Activated naive CD4-positive, alpha-beta T cell treated with anti-CD3 and anti-CD28 coated beads, Interleukin-2, amount 50 U/mL, for 72 hours (primary cell): ENCODE measurements at regions not wholly inside any gene's neighbourhood (a gene's known extent, or its start where the extent isn't known, plus 50 kb on each side); places are given as distances from the start of the nearest gene placed in this dataset.
"Not testable (repeated sequence)": the region's sequence is repeated elsewhere in the genome, so short reads cannot be mapped to it uniquely, and the experiment has no call there.

Experiments
- ATAC-seq, 2 donors: fragments of 150-1000 bp; cut with Tn5 transposase; 2 replicates each; pipeline ENCODE4 v1.10.0; 2021; ENCODE audit warnings: mild to moderate bottlenecking in 2 of 2, moderate library complexity in 2 of 2
- DNase-seq, 2 donors: peaks; one replicate each; pipeline ENCODE4 v3.0.0; 2021 to 2022; ENCODE audit warnings: low spot score in 2 of 2
- H3K27ac Mint-ChIP-seq, 2 donors: one replicate each; pipeline ENCODE4 v1.8.0; 2022; ENCODE audit warnings: mild to moderate bottlenecking in 2 of 2, mixed read lengths in 2 of 2
- H3K36me3 Mint-ChIP-seq, 2 donors: one replicate each; pipeline ENCODE4 v1.8.0; 2022; ENCODE audit warnings: mixed read lengths in 2 of 2
- H3K9me3 Mint-ChIP-seq, 2 donors: one replicate each; pipeline ENCODE4 v1.8.0; 2022; ENCODE audit warnings: mixed read lengths in 2 of 2

DNA sequence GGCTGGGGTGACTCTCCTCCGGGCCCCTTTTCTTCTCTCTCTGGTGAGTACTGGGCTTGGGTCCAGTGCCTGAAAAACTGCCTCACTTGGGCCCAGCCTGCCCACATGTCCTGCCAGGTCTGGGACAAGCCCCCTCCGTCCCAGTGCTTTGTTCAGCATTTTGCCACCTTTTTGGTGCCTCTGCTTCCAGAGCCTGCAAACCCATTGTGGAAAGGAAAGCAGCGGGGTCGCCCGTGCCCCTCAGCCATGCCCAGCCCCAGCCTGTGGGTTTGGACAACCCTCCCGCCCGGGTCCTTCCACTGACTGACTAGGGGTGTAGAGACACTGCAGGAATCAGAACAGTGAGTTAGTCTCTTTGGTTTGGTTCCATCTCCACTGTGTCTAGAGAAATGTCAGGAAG, 140.7 kb upstream of the ALKAL2 start:
- H3K36me3 Mint-ChIP-seq: peaks cover 0 to 16% of the 10 kb centered on the region in 2 donors
- ATAC-seq (no peak), DNase-seq (no peak)
- H3K27ac Mint-ChIP-seq: no peak overlapping the region
- no peaks in the 10 kb centered on the region for H3K9me3 Mint-ChIP-seq

- not testable (repeated sequence) for H3K27ac Mint-ChIP-seq, DNase-seq, ATAC-seq, H3K9me3 Mint-ChIP-seq
- peaks cover 0 to 16% of the 10 kb centered on the region in 2 donors for H3K36me3 Mint-ChIP-seq
Observed at GRCh38 chr2:426696-427095, 138.8 kb upstream of the ALKAL2 start.

GRCh38 chr2:425947-426346, 138.1 kb upstream of the ALKAL2 start:
- Mint-ChIP-seq H3K9me3 (no peaks in the 10 kb centered on the region), H3K27ac (no peak overlapping the region)
- ATAC-seq: no peak

GRCh38 chr2:425243-425642, 137.4 kb upstream of the ALKAL2 start:
- H3K27ac Mint-ChIP-seq: no peak overlapping the region
- no peak for ATAC-seq
- DNase-seq: no peak
- H3K9me3 Mint-ChIP-seq: no peaks in the 10 kb centered on the region
- H3K36me3 Mint-ChIP-seq: peaks cover 0 to 13% of the 10 kb centered on the region in 2 donors

More at GRCh38 chr2:425947-426346, 138.1 kb upstream of the ALKAL2 start:
- DNase-seq: no peak
- peaks cover 0 to 16% of the 10 kb centered on the region in 2 donors for H3K36me3 Mint-ChIP-seq

DNA sequence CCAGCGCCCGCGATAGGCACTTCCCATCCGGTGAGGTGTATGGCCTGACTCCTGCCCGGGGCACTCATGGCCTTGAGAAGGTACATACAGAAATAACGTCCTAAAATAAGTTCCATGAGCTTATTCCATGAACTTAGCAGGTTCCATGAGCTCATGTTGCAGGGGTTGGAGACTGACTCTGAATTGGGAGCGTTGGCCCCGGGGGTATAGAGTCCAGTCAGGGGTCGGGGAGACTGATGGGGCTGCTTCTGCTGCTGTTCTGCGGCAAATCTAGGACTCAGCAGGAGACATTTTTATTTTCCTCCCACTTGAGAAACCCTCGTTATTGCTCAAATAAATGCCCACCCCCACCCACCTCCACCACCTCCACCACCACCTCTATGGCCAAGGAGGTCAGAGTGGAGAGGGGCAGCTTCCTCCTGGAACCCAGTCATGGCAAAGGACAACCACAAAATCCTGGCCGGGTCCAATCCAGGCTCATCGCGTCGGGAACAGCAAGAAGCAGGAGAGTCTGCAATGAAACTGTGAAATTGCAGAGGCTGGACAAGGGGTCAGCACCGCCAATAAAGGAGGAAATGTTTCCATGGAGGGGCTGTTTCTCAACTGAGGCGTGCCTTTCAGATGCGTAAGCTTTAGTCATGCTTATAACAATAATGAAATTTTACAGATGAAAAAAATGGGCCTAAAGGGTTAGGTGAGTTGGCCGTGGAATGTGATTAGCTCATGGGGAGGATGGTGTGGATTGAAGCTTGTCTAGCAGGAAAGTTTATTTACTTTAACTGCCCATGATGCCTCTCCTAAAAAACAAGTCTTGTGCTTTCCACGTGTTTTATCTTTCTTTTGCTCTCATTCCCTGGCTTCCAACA, 136.6 kb upstream of the ALKAL2 start:
- Mint-ChIP-seq H3K27ac (no peak overlapping the region), H3K9me3 (no peaks in the 10 kb centered on the region), H3K36me3 (peaks cover 0 to 6% of the 10 kb centered on the region in 2 donors)
- DNase-seq: no peak
- ATAC-seq: no peak

- Mint-ChIP-seq H3K9me3 (no peaks in the 10 kb centered on the region), H3K36me3 (no peaks in the 10 kb centered on the region), H3K27ac (peak overlapping the region in 1 of 2 donors; percentile 6)
- ATAC-seq: no peak
- no peak for DNase-seq
Observed at GRCh38 chr2:423479-423878, 135.6 kb upstream of the ALKAL2 start.

GRCh38 chr2:422676-423435, 135.0 kb upstream of the ALKAL2 start:
- Mint-ChIP-seq H3K36me3 (no peaks in the 10 kb centered on the region), H3K9me3 (no peaks in the 10 kb centered on the region), H3K27ac (no peak overlapping the region)
- no peak for DNase-seq
- no peak for ATAC-seq

DNA sequence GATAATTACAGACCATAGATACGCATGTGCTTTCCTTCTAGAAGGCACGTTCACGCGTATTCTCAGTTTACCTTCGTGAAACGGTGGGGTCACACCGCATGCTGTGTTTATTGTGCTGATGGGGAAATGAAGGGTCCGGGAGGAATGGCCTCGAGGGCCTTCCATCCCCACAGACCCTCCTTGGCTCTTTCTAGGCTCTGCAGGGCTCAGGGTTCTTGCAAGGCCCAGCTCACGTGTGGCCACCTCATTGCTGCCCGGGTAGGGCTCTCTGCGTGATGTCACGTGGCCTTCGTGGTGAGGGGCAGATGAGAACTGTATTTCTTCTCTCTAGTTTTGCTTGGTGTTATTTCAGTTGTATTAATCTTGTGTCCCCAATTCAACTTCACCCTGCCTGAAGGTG, 133.5 kb upstream of the ALKAL2 start:
- Mint-ChIP-seq H3K27ac (no peak overlapping the region), H3K36me3 (no peaks in the 10 kb centered on the region), H3K9me3 (no peaks in the 10 kb centered on the region)
- ATAC-seq (no peak), DNase-seq (no peak)

DNA sequence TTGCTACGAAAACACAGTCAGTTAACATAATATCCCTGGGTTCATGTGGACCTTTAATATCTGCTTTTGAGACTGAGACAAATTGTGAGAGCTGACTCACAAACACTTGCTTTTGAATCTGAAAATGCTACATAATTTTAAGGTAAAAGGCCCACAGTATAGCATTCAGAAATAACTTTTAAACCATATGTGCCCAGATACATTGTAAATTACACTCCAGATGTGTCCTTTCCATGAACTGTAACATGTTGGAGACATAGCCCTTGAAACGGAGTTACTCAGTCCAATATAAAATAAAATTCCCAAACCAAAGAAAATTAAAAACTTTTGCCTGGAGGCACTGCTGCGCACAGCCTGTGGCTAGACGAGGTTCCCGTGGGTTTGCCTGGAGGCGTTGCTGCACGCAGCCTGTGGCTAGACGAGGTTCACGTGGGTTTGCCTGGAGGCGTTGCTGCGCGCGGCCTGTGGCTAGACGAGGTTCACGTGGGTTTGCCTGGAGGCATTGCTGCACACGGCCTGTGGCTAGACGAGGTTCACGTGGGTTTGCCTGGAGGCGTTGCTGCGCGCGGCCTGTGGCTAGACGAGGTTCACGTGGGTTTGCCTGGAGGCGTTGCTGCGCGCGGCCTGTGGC, 131.9 kb upstream of the ALKAL2 start:
- no peaks in the 10 kb centered on the region for H3K36me3 Mint-ChIP-seq
- no peaks in the 10 kb centered on the region for H3K9me3 Mint-ChIP-seq
- ATAC-seq (no peak), DNase-seq (no peak)
- H3K27ac Mint-ChIP-seq: no peak overlapping the region

DNA sequence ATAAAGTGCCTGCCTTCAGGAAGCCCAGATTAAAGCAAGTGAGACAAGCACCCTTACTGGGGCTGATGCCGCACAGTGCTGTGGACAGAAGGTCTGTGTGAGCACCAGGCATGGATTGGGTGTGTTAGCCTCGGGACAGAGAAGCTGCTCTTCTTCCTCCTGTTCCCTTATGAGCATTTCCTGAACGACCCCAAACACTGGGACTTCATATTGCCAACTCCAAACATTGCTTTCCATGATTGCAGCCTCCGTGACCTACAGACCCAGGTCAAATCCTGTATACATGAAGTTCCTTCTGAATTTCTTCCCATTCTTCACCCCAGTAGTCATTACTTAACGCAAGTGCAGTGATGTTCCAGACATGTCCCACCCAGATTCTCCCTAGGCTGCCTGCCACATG, 129.8 kb upstream of the ALKAL2 start:
- DNase-seq (no peak), ATAC-seq (no peak)
- H3K9me3 Mint-ChIP-seq: no peaks in the 10 kb centered on the region
- no peak overlapping the region for H3K27ac Mint-ChIP-seq
- H3K36me3 Mint-ChIP-seq: no peaks in the 10 kb centered on the region

- Mint-ChIP-seq H3K9me3 (peaks cover 0 to 4% of the 10 kb centered on the region in 2 donors), H3K36me3 (no peaks in the 10 kb centered on the region), H3K27ac (no peak overlapping the region)
- DNase-seq (no peak), ATAC-seq (no peak)
Observed at GRCh38 chr2:417006-417405, 129.1 kb upstream of the ALKAL2 start.

GRCh38 chr2:415986-416610, 128.2 kb upstream of the ALKAL2 start:
- H3K27ac Mint-ChIP-seq: no peak overlapping the region
- peaks cover 0 to 6% of the 10 kb centered on the region in 2 donors for H3K9me3 Mint-ChIP-seq
- no peak for DNase-seq
- no peaks in the 10 kb centered on the region for H3K36me3 Mint-ChIP-seq
- ATAC-seq: no peak

DNA sequence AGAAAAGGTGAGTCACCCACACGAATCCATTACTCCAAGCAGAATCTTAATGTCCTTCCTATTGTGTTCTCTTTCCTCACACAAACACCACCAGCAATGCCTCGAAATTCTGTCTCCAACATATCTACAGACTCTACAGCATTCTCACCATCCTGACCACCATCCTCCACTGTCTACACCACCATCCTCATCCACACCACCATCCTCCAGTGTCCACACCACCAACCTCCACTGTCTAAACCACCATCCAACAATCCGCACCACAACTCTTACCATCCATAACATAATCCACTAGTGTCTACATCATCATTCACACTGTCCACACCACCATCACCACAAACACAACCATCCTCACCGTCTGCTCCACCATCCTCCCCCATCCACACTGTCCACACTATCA, 121.6 kb upstream of the ALKAL2 start:
- Mint-ChIP-seq H3K9me3 (peaks cover 12 to 17% of the 10 kb centered on the region in 2 donors), H3K36me3 (peaks cover 4 to 6% of the 10 kb centered on the region in 2 donors), H3K27ac (no peak overlapping the region)
- DNase-seq (no peak), ATAC-seq (no peak)

DNA sequence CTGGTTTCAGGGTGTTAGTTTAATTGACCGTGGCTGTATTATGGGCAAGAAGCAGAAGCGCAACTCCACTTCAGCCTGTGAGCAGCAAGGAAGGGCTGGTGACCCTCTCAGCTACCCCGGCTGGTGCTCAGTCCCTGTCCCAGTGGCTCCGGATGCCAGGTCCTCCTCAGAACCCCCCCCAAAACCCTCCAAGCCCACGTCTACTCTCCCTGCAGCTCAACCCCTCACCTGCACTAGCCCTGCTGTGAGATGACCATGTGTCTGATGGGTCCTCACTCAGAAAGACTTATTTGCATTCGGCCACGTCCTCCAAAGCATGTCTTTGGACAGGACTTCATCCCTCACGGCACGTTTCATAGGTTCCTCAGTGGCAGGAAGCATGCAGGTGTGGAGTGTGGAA, 119.7 kb upstream of the ALKAL2 start:
- no peak overlapping the region for H3K27ac Mint-ChIP-seq
- ATAC-seq: no peak
- DNase-seq: no peak
- H3K9me3 Mint-ChIP-seq: peaks cover 12 to 17% of the 10 kb centered on the region in 2 donors
- peaks cover 10 to 11% of the 10 kb centered on the region in 2 donors for H3K36me3 Mint-ChIP-seq

- Mint-ChIP-seq H3K9me3 (peaks cover 7 to 17% of the 10 kb centered on the region in 2 donors), H3K36me3 (peaks cover 10 to 11% of the 10 kb centered on the region in 2 donors), H3K27ac (no peak overlapping the region)
- ATAC-seq (no peak), DNase-seq (no peak)
Observed at GRCh38 chr2:406876-407275, 119.0 kb upstream of the ALKAL2 start.

GRCh38 chr2:406231-406630, 118.3 kb upstream of the ALKAL2 start:
- ATAC-seq (no peak), DNase-seq (no peak)
- Mint-ChIP-seq H3K27ac (no peak overlapping the region), H3K9me3 (peaks cover 6 to 17% of the 10 kb centered on the region in 2 donors), H3K36me3 (peaks cover 10 to 11% of the 10 kb centered on the region in 2 donors)

DNA sequence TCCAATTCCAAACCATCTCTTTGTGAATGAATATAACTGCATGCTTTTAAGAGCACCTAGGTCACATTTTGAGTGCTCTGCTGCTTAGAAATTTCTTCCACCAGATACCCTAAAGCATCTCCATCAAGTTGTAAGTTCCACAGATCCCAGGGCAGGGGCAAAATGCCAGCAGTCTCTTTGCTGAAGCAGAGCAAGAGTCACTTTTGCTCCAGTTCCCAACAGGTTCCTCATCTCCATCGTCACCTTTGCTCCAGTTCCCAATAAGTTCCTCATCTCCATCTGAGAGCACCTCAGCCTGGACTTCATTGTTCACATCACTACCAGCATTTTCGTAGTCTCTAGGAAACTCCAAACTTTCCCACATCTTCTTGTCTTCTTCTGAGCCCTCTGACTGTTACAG, 116.7 kb upstream of the ALKAL2 start:
- ATAC-seq (no peak), DNase-seq (no peak)
- Mint-ChIP-seq H3K27ac (no peak overlapping the region), H3K9me3 (peaks cover 0 to 7% of the 10 kb centered on the region in 2 donors), H3K36me3 (peaks cover 10 to 11% of the 10 kb centered on the region in 2 donors)
